DMS53 treated with DMSO at 0.1 percent for 48 hours (cell line): ENCODE measurements at regions not wholly inside any gene's neighbourhood (a gene's known extent, or its start where the extent isn't known, plus 50 kb on each side); places are given as distances from the start of the nearest gene placed in this dataset.

Experiments used
- DNase-seq: peaks from one replicate; lab custom pipeline; 2025; ENCODE audit not compliant: unreplicated experiment; lab: John Stamatoyannopoulos, UW

- DNase-seq, result peak; percentile 54
These were observed 209.6 kb downstream of the BUD13 start for GRCh38 chr11:116563028-116563711.

GRCh38 chr11:116560589-116560988, 212.2 kb downstream of the BUD13 start:
- no peak for DNase-seq

GRCh38 chr11:116558504-116559211, 214.1 kb downstream of the BUD13 start:
- DNase-seq, result no peak

- no peak for DNase-seq
These were observed 215.5 kb downstream of the BUD13 start for GRCh38 chr11:116557282-116557681.

GRCh38 chr11:116556483-116556882, 216.3 kb downstream of the BUD13 start:
- no peak for DNase-seq

GRCh38 chr11:116553482-116553881, 219.3 kb downstream of the BUD13 start:
- no peak for DNase-seq

GRCh38 chr11:116551576-116551975, 221.2 kb downstream of the BUD13 start:
- no peak for DNase-seq

GRCh38 chr11:116548256-116548655, 224.5 kb downstream of the BUD13 start:
- no peak for DNase-seq

- no peak for DNase-seq
These were observed 225.2 kb downstream of the BUD13 start for GRCh38 chr11:116547571-116547970.

- DNase-seq, result no peak
These were observed 226.9 kb downstream of the BUD13 start for GRCh38 chr11:116545912-116546311.

- no peak for DNase-seq
These were observed 228.1 kb downstream of the BUD13 start for GRCh38 chr11:116544721-116545120.

GRCh38 chr11:116543911-116544475, 228.8 kb downstream of the BUD13 start:
- no peak for DNase-seq

- no peak for DNase-seq
These were observed 229.7 kb downstream of the BUD13 start for GRCh38 chr11:116543099-116543498.

- no peak for DNase-seq
These were observed 230.4 kb downstream of the BUD13 start for GRCh38 chr11:116542406-116542805.

- no peak for DNase-seq
These were observed 231.3 kb downstream of the BUD13 start for GRCh38 chr11:116541460-116541859.

- no peak for DNase-seq
These were observed 232.0 kb downstream of the BUD13 start for GRCh38 chr11:116540645-116541304.

- DNase-seq, result no peak
These were observed 232.9 kb downstream of the BUD13 start for GRCh38 chr11:116539836-116540418.

- no peak for DNase-seq
These were observed 233.6 kb downstream of the BUD13 start for GRCh38 chr11:116539211-116539610.

- DNase-seq, result no peak
These were observed 234.1 kb downstream of the BUD13 start for GRCh38 chr11:116538677-116539076.

GRCh38 chr11:116537709-116538108, 235.1 kb downstream of the BUD13 start:
- DNase-seq, result no peak

GRCh38 chr11:116537121-116537520, 235.7 kb downstream of the BUD13 start:
- no peak for DNase-seq
